SIG-M5 treated with dmso at 0.1 percent for 504 hours (cell line): ENCODE measurements at regions not wholly inside any gene's neighbourhood (a gene's known extent, or its start where the extent isn't known, plus 50 kb on each side); places are given as distances from the start of the nearest gene placed in this dataset.
"Not testable (repeated sequence)": the region's sequence is repeated elsewhere in the genome, so short reads cannot be mapped to it uniquely, and the experiment has no call there.

Experiments used
- DNase-seq: peaks from one replicate; lab custom pipeline; 2025; ENCODE audit not compliant: unreplicated experiment; lab: John Stamatoyannopoulos, UW

GRCh38 chr5:87570366-87570765, 157.6 kb upstream of the CCNH start:
- DNase-seq: no peak

DNA sequence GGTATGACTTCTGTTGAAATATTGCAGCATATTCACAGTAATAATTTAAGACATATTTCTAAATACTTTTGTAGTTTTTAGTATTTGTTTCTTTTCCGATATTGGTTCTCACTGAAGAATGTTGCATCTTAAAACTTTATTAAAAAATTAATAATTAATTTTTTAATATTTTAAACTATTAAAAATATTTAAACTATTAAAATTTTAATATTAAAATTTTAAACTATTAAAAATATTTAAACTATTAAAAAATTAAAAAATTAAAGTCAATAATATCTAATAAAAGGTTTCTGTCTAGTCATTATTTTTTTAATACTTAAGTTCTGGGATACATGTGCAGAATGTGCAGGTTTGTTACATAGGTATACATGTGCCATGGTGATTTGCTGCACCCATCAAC, 149.3 kb upstream of the CCNH start:
- no peak for DNase-seq

DNA sequence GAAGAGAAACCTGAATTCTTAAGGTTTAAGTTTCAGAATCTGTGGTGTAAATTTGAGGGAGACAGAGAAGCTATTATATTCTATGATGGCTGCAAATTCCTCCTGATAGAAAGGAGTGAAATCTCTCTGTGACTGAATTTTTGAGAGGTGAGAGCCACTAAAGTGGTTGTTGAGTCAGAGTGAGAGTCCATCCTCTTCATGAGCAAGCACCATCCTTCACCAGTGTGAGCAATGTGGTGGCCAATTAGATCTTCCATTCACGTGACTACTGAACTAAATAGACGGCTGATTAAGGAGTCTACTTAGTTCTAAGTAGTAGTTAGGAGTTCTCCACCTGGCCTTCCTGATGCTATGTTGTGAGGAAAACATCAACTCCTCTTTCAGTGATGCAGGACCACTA, 147.8 kb upstream of the CCNH start:
- DNase-seq: no peak

GRCh38 chr5:87551911-87552310, 139.2 kb upstream of the CCNH start:
- DNase-seq: no peak

DNA sequence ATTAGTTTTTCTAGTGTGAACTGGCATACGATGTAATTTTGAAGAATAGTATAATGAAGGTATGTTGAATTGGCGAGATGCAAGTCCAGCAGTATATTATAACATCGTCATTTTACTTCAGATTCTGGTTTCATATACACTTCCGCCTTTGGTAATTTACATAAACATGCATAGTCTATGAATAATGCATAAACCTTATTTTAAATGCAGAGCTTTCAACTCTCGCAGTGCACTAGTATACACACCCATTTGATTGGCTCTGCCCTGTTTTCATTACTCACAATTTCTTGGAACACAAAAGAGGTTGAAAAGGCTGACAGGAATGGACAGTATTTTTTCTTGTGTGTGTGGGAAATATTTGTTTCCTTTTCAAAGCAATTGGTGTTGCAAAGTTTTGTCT, 128.9 kb upstream of the CCNH start:
- DNase-seq: no peak

DNA sequence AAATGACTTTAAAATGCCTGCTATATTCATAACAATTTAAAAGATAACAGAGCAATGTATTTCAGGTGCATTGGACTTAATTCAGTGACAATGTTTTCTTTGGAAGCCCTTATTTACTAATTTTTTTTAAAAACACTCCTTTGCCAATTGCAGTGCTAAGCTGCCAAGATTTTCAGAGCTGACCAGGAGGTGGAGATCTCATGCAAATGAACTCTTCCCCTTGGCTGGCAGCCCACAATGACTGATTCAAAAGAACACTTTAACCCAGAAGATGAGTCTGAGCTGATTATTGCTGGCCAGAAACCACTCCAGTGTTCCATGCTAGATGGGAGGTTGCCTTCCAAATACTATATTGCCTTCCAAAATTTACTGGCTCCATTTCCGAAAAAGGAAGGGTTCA, 128.3 kb upstream of the CCNH start:
- DNase-seq: peak; percentile 3

DNA sequence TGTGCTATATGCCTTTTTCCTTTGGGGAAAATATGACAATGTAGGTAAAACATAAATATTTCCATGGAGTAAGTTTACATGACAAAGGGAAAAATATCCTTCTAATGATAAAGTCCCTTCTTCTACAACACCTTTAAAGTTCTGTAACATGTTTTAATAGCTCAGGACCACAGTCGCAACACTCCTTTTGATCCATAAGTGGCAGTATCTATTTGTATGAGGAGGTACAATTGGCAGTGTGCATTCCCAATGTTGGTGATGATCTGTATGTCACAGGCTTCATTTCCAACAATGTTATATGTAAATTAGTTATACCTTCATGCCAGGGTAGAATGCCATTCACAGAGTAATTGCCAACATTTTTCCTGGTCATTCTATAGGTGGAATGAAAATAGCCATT, 127.1 kb upstream of the CCNH start:
- DNase-seq: no peak

DNA sequence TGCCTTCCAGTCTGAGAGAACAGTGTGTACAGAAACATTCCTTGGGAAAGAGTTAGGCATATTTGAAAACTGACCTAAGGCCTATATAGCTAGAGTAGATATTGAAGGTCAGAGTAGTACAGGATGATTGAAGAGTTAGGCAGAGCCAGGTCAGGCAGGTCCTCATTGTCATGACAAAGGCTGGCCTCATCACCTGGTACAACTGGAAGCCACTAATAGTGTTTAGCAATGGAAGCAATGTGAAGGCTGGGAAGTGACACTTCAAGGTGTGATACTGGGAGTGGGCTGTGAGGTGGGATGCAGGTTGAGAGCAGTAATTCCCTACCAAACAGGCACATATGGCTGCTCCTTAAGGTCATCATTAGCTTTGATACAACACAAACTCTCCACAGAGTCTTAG, 123.6 kb upstream of the CCNH start:
- no peak for DNase-seq

DNA sequence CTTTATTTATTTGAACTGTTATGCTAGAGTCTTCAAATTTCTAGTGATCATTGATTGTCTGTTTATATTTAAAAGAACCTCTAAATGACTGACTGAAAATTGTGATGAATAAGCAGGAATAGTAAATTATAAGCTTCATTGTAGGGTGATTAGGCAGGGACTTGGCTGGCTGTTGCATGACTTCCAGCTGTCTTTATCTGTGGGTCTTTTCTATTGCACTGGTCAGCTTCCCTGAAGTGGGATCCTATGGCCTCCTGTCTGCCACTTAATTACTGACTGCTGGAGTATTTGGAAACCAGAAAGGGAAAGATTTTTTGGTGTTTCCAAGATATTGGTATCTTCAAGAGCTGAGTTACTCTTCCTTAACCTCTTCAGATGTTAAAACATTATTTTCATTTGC, 123.0 kb upstream of the CCNH start:
- DNase-seq: no peak

- no peak for DNase-seq
Measured at GRCh38 chr5:87529486-87530076, 116.9 kb upstream of the CCNH start.

DNA sequence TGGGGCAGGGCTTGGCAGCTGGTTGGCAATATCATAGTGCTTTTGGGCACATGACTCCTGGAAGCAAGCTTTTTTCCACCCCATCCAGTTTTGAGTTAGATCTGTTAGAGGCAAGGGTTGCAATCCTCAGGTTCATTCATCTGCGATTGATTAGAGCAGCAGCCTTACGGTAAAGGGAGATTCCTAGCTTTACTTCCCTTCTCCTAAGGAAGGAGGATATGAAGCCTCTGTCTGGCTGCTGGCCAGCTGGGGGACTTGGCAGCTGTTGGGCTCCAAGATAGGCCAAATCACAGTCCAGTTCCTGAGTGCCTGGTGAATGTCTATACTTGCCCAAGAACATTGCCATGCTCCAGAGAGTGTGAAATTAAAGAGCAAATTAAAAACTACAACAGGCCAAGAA, 113.4 kb upstream of the CCNH start:
- no peak for DNase-seq

DNA sequence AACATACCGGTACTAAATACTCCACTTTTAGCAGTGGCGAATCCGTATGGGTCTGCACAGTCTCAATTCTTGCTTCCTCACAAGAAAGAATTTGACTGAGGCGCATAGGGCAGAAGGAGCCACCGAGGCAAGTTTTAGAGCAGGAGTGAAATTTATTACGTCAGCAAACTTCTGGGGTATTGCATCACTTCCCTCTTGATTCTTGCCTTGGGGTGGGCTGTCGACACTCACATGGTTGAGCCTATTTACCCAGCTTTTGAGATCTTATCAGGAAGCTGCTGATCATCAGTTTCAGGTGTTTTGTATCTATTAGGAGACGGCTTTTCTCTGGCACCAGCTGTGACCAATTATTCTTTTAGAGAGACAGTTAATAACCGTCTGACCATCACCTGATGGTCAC, 111.5 kb upstream of the CCNH start:
- no peak for DNase-seq

DNA sequence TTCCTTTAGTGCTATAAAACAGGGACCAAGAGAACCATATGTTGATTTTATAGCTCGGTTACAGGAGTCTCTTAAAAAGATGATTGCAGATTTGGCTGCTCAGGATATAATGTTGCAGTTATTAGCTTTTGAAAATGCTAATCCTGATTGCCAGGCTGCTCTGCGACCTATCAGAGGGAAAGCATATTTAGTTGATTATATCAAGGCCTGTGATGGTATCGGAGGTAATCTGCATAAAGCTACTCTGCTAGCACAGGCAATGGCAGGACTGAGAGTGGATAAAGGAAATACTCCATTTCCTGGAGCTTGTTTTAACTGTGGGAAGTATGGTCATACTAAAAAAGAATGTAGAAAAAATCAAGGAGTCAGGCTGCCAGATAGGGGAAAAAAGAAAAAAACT, 99.0 kb upstream of the CCNH start:
- not testable (repeated sequence) for DNase-seq

DNA sequence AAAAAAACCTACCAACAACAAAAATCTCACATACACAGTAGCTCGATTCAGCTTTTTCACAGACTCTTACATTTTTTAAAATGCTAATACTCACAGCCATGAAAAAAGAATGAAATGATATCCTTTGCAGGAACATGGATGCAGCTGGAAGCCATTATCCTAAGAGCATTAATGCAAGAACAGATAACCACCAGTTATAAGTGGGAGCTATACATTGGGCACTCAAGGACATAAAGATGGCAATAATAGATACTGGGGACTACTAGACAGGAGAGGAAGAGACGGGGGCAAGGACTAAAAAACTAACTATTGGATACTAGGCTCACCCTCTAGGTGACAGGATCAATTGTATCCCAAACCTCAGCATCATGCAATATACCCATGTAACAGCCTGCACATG, 90.3 kb upstream of the CCNH start:
- DNase-seq: no peak

DNA sequence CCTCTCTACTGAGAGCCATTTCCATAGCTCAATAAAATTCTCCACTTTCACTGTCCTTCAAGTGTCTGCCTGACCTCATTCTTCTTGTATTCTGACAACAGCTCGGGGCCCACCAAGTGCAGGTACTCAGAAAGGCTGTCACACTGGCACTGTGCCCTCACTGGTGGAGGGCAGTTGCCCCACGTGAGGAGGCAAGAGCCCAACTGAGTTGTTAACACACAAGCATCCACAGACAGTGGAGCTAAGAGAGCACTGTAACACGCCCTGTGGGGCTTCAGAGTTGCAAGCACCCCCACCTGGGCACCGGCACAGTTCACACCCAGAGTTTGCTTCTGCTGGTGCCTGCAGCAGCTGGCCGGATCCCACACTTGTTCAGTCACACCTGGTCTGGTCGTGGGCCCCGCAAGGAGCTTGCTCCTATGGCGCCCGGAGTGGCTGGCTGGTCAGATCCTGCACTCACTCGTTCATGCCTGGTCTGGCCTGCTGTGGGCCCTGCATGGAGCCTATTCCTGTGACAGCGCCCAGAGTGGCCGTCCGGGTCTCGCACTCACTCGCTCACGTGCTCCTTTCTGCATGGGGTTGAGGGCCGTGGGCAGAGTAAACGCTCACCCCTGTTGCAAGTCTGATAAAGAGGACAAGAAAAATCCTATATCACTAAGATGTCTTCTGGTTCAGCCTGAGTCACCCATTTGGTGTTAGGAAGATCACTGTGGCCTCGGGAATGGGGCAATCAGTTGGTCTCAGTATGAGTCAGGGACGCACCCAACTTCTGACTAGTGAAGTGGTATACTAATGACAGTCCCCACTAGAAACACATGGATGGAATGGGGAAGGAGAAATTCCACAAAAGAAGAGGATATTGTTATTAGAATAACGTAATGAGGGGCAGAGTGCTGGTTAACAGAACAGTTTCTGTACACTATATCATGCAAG, 87.0 kb upstream of the CCNH start:
- DNase-seq: no peak
